Neural progenitor cell (in vitro differentiated cells): ENCODE measurements at regions not wholly inside any gene's neighbourhood (a gene's known extent, or its start where the extent isn't known, plus 50 kb on each side); places are given as distances from the start of the nearest gene placed in this dataset.

Experiments
- CTCF ChIP-seq: fragments of 200-600 bp; sonication (generic); IDR thresholded peaks from 2 replicates; pipeline ENCODE4 v1.5.1; 2017; ENCODE audit warnings: antibody characterized with exemption, mild to moderate bottlenecking
- EZH2 ChIP-seq: fragments of 200-600 bp; sonication (generic); IDR thresholded peaks from 2 replicates; pipeline ENCODE4 v1.6.1; 2017; ENCODE audit warnings: antibody characterized with exemption, mild to moderate bottlenecking, moderate library complexity
- EZH2phosphoT487 ChIP-seq: fragments of 200-600 bp; sonication (generic); IDR thresholded peaks from 2 replicates; pipeline ENCODE4 v1.6.1; 2017; ENCODE audit warnings: antibody characterized with exemption

- TF ChIP-seq EZH2 (no peak), CTCF (no peak), EZH2phosphoT487 (no peak)
These were observed 135.2 kb upstream of the ELAC2 start for GRCh38 chr17:13153036-13153435.
